ENCODE measurements at regions not wholly inside any gene's neighbourhood (a gene's known extent, or its start where the extent isn't known, plus 50 kb on each side); places are given as distances from the start of the nearest gene placed in this dataset.

DNA sequence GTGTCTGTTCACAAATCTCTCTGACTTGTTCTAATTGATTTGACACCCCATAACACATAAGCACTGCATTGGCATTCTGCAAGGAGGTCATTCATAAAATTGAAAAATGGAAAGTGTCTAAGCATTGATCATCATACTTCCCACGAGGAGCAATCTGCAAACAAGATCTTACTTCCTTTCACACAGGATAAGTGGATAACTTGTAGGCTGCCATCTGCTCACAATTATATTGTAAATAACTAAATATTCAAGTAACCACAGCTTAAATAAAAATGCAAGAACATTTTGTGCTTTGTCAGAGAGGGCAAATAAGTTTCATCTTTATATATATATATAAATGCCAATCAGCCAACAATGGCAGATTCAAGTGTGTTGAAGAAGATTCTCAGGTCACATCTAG lies 264.8 kb upstream of the ZC3H12C start:
- TF ChIP-seq, protein P1, sequence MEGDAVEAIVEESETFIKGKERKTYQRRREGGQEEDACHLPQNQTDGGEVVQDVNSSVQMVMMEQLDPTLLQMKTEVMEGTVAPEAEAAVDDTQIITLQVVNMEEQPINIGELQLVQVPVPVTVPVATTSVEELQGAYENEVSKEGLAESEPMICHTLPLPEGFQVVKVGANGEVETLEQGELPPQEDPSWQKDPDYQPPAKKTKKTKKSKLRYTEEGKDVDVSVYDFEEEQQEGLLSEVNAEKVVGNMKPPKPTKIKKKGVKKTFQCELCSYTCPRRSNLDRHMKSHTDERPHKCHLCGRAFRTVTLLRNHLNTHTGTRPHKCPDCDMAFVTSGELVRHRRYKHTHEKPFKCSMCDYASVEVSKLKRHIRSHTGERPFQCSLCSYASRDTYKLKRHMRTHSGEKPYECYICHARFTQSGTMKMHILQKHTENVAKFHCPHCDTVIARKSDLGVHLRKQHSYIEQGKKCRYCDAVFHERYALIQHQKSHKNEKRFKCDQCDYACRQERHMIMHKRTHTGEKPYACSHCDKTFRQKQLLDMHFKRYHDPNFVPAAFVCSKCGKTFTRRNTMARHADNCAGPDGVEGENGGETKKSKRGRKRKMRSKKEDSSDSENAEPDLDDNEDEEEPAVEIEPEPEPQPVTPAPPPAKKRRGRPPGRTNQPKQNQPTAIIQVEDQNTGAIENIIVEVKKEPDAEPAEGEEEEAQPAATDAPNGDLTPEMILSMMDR (IDR thresholded peaks at IDR 0.05) = no peak
- no peak for TF ChIP-seq POLR2A (IDR thresholded peaks at IDR 0.05)
- TF ChIP-seq POLR2AphosphoS5 (IDR thresholded peaks at IDR 0.05) = no peak
